Brain microvascular endothelial cell (primary cell): ENCODE measurements at regions not wholly inside any gene's neighbourhood (a gene's known extent, or its start where the extent isn't known, plus 50 kb on each side); places are given as distances from the start of the nearest gene placed in this dataset.

Source experiments
- DNase-seq: peaks from one replicate; pipeline ENCODE4 v3.0.0-alpha.2; 2020
- H3K27ac ChIP-seq: fragments of 250-450 bp; sonication (Bioruptor Pico); 2 replicates; pipeline ENCODE4 v1.5.1; 2020; ENCODE audit warnings: mild to moderate bottlenecking, moderate library complexity
- H3K27me3 ChIP-seq: fragments of 250-450 bp; sonication (Bioruptor Pico); replicated peaks from 2 replicates; pipeline ENCODE4 v1.5.1; 2020; ENCODE audit warnings: mild to moderate bottlenecking
- H3K36me3 ChIP-seq: fragments of 250-450 bp; sonication (Bioruptor Pico); replicated peaks from 2 replicates; pipeline ENCODE4 v1.5.1; 2020; ENCODE audit warnings: mild to moderate bottlenecking
- H3K4me3 ChIP-seq: 2 replicates; pipeline ENCODE4 v1.5.1; 2011; ENCODE audit warnings: low read depth, mild to moderate bottlenecking, control low read depth, low read length, moderate library complexity
- CTCF ChIP-seq: IDR thresholded peaks from 2 replicates; pipeline ENCODE4 v1.5.1; 2011; ENCODE audit warnings: low read depth, mild to moderate bottlenecking, moderate library complexity, low read length, control low read depth, inconsistent platforms; ENCODE audit errors: missing control alignments
- in situ Hi-C: cut with HindIII; loops from 2 replicates; pipeline ENCODE4 v1.10.0; 2017; ENCODE audit warnings: low sequenced_read_pairs, low pct_ligation_motif_present

- Histone ChIP-seq H3K27me3 (no peaks in the 10 kb centered on the region), H3K36me3 (no peaks in the 10 kb centered on the region), H3K27ac (no peak overlapping the region), H3K4me3 (no peak overlapping the region)
- in situ Hi-C loops: no loop called here
- DNase-seq: no peak
- TF ChIP-seq CTCF: no peak
Observed at GRCh38 chr15:85999658-86000057, 80.0 kb upstream of the AGBL1 start.

GRCh38 chr15:86001200-86001599, 78.5 kb upstream of the AGBL1 start:
- in situ Hi-C loops: no loop called here
- no peak overlapping the region for H3K4me3 ChIP-seq
- no peaks in the 10 kb centered on the region for H3K36me3 ChIP-seq
- H3K27me3 ChIP-seq: no peaks in the 10 kb centered on the region
- no peak for DNase-seq
- no peak overlapping the region for H3K27ac ChIP-seq
- TF ChIP-seq CTCF: no peak

- Histone ChIP-seq H3K36me3 (no peaks in the 10 kb centered on the region), H3K27me3 (no peaks in the 10 kb centered on the region), H3K4me3 (no peak overlapping the region), H3K27ac (no peak overlapping the region)
- in situ Hi-C loops: no loop called here
- DNase-seq: no peak
- TF ChIP-seq CTCF: no peak
Observed at GRCh38 chr15:86002444-86002843, 77.2 kb upstream of the AGBL1 start.

- TF ChIP-seq CTCF: no peak
- H3K27me3 ChIP-seq: no peaks in the 10 kb centered on the region
- in situ Hi-C loops: no loop called here
- H3K4me3 ChIP-seq: no peak overlapping the region
- no peak for DNase-seq
- H3K36me3 ChIP-seq: no peaks in the 10 kb centered on the region
- no peak overlapping the region for H3K27ac ChIP-seq
Observed at GRCh38 chr15:86004061-86004460, 75.6 kb upstream of the AGBL1 start.

- H3K27ac ChIP-seq: no peak overlapping the region
- in situ Hi-C loops: no loop called here
- H3K27me3 ChIP-seq: no peaks in the 10 kb centered on the region
- no peak overlapping the region for H3K4me3 ChIP-seq
- no peak for TF ChIP-seq CTCF
- no peak for DNase-seq
- H3K36me3 ChIP-seq: no peaks in the 10 kb centered on the region
Observed at GRCh38 chr15:86006546-86006945, 73.1 kb upstream of the AGBL1 start.

- in situ Hi-C loops: no loop called here
- Histone ChIP-seq H3K27ac (no peak overlapping the region), H3K27me3 (no peaks in the 10 kb centered on the region), H3K36me3 (no peaks in the 10 kb centered on the region), H3K4me3 (no peak overlapping the region)
- no peak for DNase-seq
- TF ChIP-seq CTCF: no peak
Observed at GRCh38 chr15:86009727-86010126, 69.9 kb upstream of the AGBL1 start.
